ENCODE measurements at regions not wholly inside any gene's neighbourhood (a gene's known extent, or its start where the extent isn't known, plus 50 kb on each side); places are given as distances from the start of the nearest gene placed in this dataset.

DNA sequence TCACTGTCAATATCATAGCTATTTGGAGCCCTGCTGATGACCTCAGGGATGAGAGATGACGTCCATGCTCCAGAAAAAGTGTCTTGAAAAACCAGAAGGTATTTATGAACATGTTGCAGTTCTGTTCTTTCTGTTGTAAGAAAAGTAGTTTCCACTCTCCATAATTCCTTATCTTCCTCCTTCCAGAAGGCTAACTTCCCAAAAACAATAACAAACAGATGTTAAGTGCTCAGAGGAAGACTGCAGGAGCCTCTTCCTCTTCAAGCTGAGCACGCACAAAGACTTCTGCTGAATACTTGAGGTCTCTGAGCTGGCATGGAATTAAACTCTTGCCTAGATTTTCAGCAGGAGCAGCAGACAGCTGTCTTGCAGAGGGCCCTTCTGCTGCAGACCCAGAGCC is 434.5 kb upstream of the KLHL29 start:
- TF ChIP-seq, protein P1, sequence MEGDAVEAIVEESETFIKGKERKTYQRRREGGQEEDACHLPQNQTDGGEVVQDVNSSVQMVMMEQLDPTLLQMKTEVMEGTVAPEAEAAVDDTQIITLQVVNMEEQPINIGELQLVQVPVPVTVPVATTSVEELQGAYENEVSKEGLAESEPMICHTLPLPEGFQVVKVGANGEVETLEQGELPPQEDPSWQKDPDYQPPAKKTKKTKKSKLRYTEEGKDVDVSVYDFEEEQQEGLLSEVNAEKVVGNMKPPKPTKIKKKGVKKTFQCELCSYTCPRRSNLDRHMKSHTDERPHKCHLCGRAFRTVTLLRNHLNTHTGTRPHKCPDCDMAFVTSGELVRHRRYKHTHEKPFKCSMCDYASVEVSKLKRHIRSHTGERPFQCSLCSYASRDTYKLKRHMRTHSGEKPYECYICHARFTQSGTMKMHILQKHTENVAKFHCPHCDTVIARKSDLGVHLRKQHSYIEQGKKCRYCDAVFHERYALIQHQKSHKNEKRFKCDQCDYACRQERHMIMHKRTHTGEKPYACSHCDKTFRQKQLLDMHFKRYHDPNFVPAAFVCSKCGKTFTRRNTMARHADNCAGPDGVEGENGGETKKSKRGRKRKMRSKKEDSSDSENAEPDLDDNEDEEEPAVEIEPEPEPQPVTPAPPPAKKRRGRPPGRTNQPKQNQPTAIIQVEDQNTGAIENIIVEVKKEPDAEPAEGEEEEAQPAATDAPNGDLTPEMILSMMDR (IDR thresholded peaks at IDR 0.05): no peak
- no peak for TF ChIP-seq POLR2A (IDR thresholded peaks at IDR 0.05)
